ENCODE measurements at regions not wholly inside any gene's neighbourhood (a gene's known extent, or its start where the extent isn't known, plus 50 kb on each side); places are given as distances from the start of the nearest gene placed in this dataset.

DNA sequence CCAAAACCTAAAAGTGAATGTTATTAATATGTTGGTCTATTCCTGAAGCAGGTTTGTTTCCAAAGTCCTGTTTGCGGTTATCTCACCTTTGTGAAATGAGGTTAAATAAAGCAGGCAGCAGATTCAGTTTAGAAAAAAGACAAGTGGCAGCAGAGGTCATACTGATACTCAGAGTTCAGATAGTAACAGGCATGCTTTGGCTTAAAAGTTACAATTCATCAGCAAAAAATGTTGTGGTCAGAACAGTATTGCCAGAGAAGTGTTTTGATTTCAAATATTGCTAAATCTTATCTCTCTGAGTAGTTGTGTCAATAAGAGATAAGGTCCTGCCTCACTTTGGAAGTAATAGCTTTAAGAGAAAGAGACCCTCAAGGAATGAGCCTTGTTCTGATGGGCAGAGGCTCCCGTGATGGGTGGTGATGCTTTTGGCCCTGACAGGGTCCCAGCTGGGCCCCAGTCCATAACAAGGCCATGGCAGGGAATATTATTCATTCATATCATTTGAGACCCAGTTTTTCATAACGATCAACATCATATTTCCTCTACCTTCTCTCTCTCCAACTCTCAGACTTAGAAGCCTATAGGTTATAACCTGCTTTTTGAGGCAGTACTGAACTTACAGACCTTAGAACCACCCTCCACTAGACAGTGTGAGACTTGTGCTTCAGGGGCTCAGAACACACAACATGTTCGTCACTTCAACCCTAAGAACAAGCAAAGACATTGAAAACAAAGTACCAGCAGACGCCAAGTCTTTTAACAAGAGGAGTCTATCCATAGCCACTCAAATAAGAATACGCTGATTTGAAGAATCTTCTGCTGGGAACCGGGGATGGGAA, 58.5 kb upstream of the AHR start:
- H3K4me1 Mint-ChIP-seq, result peaks cover 20% of the 10 kb centered on the region
- ChIA-PET CTCF (no interaction called here), POLR2A (no interaction called here)
- DNase-seq, result no peak
- H3K27me3 Mint-ChIP-seq, result no peaks in the 10 kb centered on the region
- H3K27ac Mint-ChIP-seq, result no peak overlapping the region
- H3K9me3 Mint-ChIP-seq, result peaks cover 10% of the 10 kb centered on the region
- H3K4me3 Mint-ChIP-seq, result no peak overlapping the region
- H3K36me3 Mint-ChIP-seq (ENCODE audit: low read depth), result peaks cover 18% of the 10 kb centered on the region

DNA sequence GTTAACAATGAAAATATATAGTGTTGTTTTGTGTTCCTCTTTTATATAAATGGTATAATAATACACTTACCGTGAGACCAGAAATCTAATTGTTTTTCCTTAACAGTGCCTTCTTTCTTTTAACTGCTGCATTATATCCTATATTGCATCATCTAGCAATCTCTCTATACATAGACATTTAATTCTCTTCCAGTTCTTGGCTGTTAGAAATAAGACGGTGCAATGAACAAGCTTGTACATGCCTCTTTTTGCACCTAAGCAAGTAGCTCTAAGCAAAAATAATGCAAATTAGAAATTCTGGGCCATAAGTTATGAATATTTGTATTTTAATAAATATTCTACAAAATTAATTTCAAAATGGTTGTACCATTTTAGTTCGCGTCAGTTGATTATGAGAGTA, 55.9 kb upstream of the AHR start:
- peaks cover 2% of the 10 kb centered on the region for H3K4me1 Mint-ChIP-seq
- H3K9me3 Mint-ChIP-seq, result peaks cover 3% of the 10 kb centered on the region
- POLR2A ChIA-PET, result no interaction called here
- no peak overlapping the region for H3K27ac Mint-ChIP-seq
- no peak for DNase-seq
- no peaks in the 10 kb centered on the region for H3K27me3 Mint-ChIP-seq
- CTCF ChIA-PET, result interaction anchor here (0.9 kb wide), 1 partner anchor 260 kb away, joined by 4 read pairs; no protein-coding TSS in a partner anchor
- H3K36me3 Mint-ChIP-seq (ENCODE audit: low read depth), result peaks cover 4% of the 10 kb centered on the region
- H3K4me3 Mint-ChIP-seq, result no peak overlapping the region

DNA sequence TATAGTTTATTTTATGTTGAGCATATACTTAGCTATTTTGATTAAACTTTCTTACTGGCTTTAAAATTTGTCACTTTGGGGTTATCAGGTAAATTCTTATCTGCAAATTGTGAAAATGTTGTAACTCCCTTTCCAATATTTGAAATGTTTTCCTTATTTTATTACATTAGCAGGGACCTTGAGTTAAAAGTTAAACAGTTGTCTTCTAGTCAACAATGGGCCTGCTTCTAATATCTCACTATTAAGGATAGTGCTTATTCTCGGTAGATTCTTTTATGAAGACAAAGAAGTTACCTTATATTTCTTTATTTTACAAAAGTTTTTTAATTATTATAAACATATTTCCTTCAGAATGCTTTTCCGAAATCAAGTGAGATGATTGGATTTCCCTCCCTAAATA, 53.7 kb upstream of the AHR start:
- Mint-ChIP-seq H3K27ac (no peak overlapping the region), H3K4me1 (peaks cover 4% of the 10 kb centered on the region), H3K27me3 (no peaks in the 10 kb centered on the region), H3K9me3 (peaks cover 3% of the 10 kb centered on the region), H3K4me3 (no peak overlapping the region), H3K36me3 (ENCODE audit: low read depth) (no peaks in the 10 kb centered on the region)
- ChIA-PET POLR2A (no interaction called here), CTCF (interaction anchor here (0.9 kb wide), 1 partner anchor 262 kb away, joined by 3 read pairs; no protein-coding TSS in a partner anchor)
- no peak for DNase-seq

DNA sequence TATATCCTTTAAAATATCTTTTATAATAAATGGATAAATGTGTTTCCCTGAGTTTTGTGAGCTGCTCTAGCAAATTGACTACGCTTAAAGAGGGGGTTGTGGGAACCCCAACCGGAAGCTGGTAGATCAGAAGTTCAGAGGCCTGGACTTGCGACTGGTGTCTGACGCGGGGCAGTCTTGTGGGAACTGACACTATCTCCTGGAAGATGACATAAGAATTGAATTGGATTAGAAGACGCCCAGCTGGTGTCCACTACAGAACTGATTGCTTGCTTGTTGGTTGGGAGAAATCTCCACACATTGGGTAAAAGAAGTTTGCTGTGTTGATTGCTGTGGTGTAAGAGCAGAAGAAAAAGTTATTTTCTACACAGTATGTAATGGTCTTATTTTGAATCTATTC, 51.1 kb upstream of the AHR start:
- Mint-ChIP-seq H3K27ac (no peak overlapping the region), H3K36me3 (ENCODE audit: low read depth) (no peaks in the 10 kb centered on the region), H3K27me3 (no peaks in the 10 kb centered on the region), H3K4me1 (peaks cover 8% of the 10 kb centered on the region), H3K9me3 (peaks cover 3% of the 10 kb centered on the region), H3K4me3 (no peak overlapping the region)
- DNase-seq, result no peak
- ChIA-PET POLR2A (interaction anchor here (1.2 kb wide), 1 partner anchor 14 kb away, joined by 3 read pairs; no protein-coding TSS in a partner anchor), CTCF (no interaction called here)

DNA sequence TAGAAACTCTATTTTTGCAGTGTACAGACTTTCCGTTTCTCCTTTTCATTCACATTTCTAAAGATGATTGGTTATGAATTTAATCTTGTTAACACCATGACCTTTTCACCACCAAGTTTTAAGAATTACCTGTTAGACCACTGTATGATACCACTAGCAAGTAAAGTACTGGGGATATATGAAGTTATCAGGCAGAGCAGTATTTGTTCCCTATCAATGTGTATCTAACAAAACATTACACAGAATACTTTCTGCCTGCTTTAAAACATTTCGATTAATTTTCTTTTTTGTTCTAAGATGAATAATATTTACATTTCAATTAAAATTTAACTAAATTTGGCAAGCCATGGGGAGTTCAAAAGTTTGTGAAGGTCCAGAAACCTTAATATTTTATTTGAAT, 49.9 kb upstream of the AHR start:
- Mint-ChIP-seq H3K4me3 (no peak overlapping the region), H3K27ac (no peak overlapping the region), H3K9me3 (peaks cover 4% of the 10 kb centered on the region), H3K4me1 (peaks cover 8% of the 10 kb centered on the region), H3K27me3 (no peaks in the 10 kb centered on the region), H3K36me3 (ENCODE audit: low read depth) (no peaks in the 10 kb centered on the region)
- CTCF ChIA-PET, result interaction anchor here (0.6 kb wide), 1 partner anchor 120 kb away, joined by 7 read pairs; no protein-coding TSS in a partner anchor
- POLR2A ChIA-PET, result no interaction called here
- no peak for DNase-seq
